HepG2 (cell line): ENCODE measurements at regions not wholly inside any gene's neighbourhood (a gene's known extent, or its start where the extent isn't known, plus 50 kb on each side); places are given as distances from the start of the nearest gene placed in this dataset.

Experiments
- ATAC-seq: fragments of 200-7000 bp; cut with Tn5 transposase; 3 replicates; pipeline ENCODE4 v1.9.1; 2020; ENCODE audit warnings: mild to moderate bottlenecking, moderate library complexity
- BruUV-seq: library from RNA; stranded (reverse); fragments of 400-500 nt; replicated peaks from 2 replicates; lab custom pipeline; 2021; lab: Mats Ljungman, UMichigan
- CTCF ChIA-PET: fragments of 300-600 bp; formaldehyde crosslinking; extraction: SDS; loops from one replicate; lab custom pipeline; 2021; ENCODE audit warnings: low total read pairs, inconsistent platforms, low intra/inter-chr PET ratio; lab: Yijun Ruan, JAX
- POLR2A ChIA-PET: fragments of 350-600 bp; sonication (Branson Sonifier 250); formaldehyde crosslinking; loops from one replicate; lab custom pipeline; 2020; ENCODE audit warnings: antibody characterized with exemption, inconsistent platforms; lab: Yijun Ruan, JAX
- DNase-seq: peaks from one replicate; pipeline ENCODE4 v3.0.0-alpha.2; 2015; ENCODE audit warnings: low spot score
- FAIRE-seq: peaks from 3 replicates; lab custom pipeline; 2011; peaks lifted over from hg19 to GRCh38; lab: Jason Lieb, UNC
- H2AFZ ChIP-seq: one replicate; pipeline ENCODE4 v1.6.1; 2011; ENCODE audit warnings: low read length, inconsistent platforms
- H3K27ac ChIP-seq: fragments of 300-600 bp; 3 replicates; pipeline ENCODE4 v1.8.0; 2011; ENCODE audit warnings: mixed run types, mild to moderate bottlenecking, mixed read lengths, low read length, inconsistent platforms; ENCODE audit not compliant: insufficient read depth; ENCODE audit errors: extremely low read length
- H3K27me3 ChIP-seq, 2 experiments: fragments of 200-600 bp in 1 of 2; 2 replicates in 1 of 2; 3 replicates in 1 of 2; pipeline versions ENCODE4 v1.6.0 to v1.8.0; 2011; ENCODE audit warnings: low read length in 2 of 2, mild to moderate bottlenecking in 2 of 2, moderate library complexity in 2 of 2, inconsistent platforms in 1 of 2; ENCODE audit not compliant: insufficient read depth in 2 of 2, control insufficient read depth in 1 of 2
- H3K36me3 ChIP-seq, 2 experiments: fragments of 200-600 bp in 1 of 2; replicated peaks in 1 of 2; 2 replicates in 1 of 2; 3 replicates in 1 of 2; pipeline versions ENCODE4 v1.5.1 to v1.8.0; 2011; ENCODE audit warnings: low read length in 2 of 2, inconsistent platforms in 1 of 2; ENCODE audit not compliant: insufficient read depth in 2 of 2, control insufficient read depth in 1 of 2
- H3K4me1 ChIP-seq: 2 replicates; pipeline ENCODE4 v1.5.1; 2012; ENCODE audit warnings: low read length, inconsistent platforms; ENCODE audit not compliant: insufficient read depth
- H3K4me2 ChIP-seq: 2 replicates; pipeline ENCODE4 v1.6.0; 2011; ENCODE audit warnings: low read depth, low read length, inconsistent platforms
- H3K4me3 ChIP-seq, 3 experiments: fragments of 200-600 bp in 1 of 3; sonication (generic), shearing (Covaris generic) in 1 of 3; replicated peaks in 1 of 3; 2 replicates each; pipeline ENCODE4 v1.5.1; 2011 to 2016; ENCODE audit warnings: low read length in 3 of 3, inconsistent platforms in 2 of 3, low read depth in 2 of 3, mild to moderate bottlenecking in 2 of 3, control low read depth in 1 of 3, mixed read lengths in 1 of 3; ENCODE audit not compliant: insufficient read depth in 1 of 3
- H3K79me2 ChIP-seq: one replicate; pipeline ENCODE4 v1.6.1; 2011; ENCODE audit warnings: low read length, inconsistent platforms; ENCODE audit not compliant: insufficient read depth
- H3K9ac ChIP-seq: 2 replicates; pipeline ENCODE4 v1.6.0; 2011; ENCODE audit warnings: mild to moderate bottlenecking, low read depth, low read length, inconsistent platforms; ENCODE audit not compliant: insufficient read depth
- H3K9me3 ChIP-seq: 2 replicates; pipeline ENCODE4 v1.5.1; 2012; ENCODE audit warnings: mild to moderate bottlenecking, low read length
- H4K20me1 ChIP-seq: 2 replicates; pipeline ENCODE4 v1.6.0; 2011; ENCODE audit warnings: inconsistent platforms, mild to moderate bottlenecking, low read length, moderate library complexity; ENCODE audit not compliant: insufficient read depth
- CBX5 ChIP-seq: sonication (generic); formaldehyde crosslinking; IDR thresholded peaks from 2 replicates; pipeline ENCODE4 v1.4.0; 2020; ENCODE audit warnings: missing genetic modification reagents, borderline replicate concordance
- NCOA5 ChIP-seq: sonication (generic); formaldehyde crosslinking; IDR thresholded peaks from 2 replicates; pipeline ENCODE4 v1.4.0; 2020; ENCODE audit warnings: missing genetic modification reagents
- PPARG ChIP-seq: conservative IDR thresholded peaks from 2 replicates; pipeline ENCODE4 v1.6.1; 2016; ENCODE audit warnings: missing biosample characterization, missing genetic modification reagents
- RXRB ChIP-seq: IDR thresholded peaks from 2 replicates; pipeline ENCODE4 v1.6.1; 2016; ENCODE audit warnings: borderline replicate concordance, missing genetic modification reagents, missing compliant biosample characterization
- STAT5B ChIP-seq: sonication (generic); formaldehyde crosslinking; IDR thresholded peaks from 2 replicates; pipeline ENCODE4 v1.4.0; 2020; ENCODE audit warnings: missing genetic modification reagents
- TRIM24 ChIP-seq: sonication (generic); formaldehyde crosslinking; IDR thresholded peaks from 2 replicates; pipeline ENCODE4 v1.8.0; 2022; ENCODE audit warnings: mild to moderate bottlenecking, missing genetic modification reagents
- YEATS4 ChIP-seq: sonication (generic); formaldehyde crosslinking; IDR thresholded peaks from 2 replicates; pipeline ENCODE4 v1.4.0; 2020; ENCODE audit warnings: missing genetic modification reagents, borderline replicate concordance
- ZNF17 ChIP-seq: sonication (generic); formaldehyde crosslinking; IDR thresholded peaks from 2 replicates; pipeline ENCODE4 v1.5.0; 2020; ENCODE audit warnings: mild to moderate bottlenecking, missing genetic modification reagents
- ZNF577 ChIP-seq: sonication (generic); formaldehyde crosslinking; IDR thresholded peaks from 2 replicates; pipeline ENCODE4 v1.4.0; 2020; ENCODE audit warnings: mild to moderate bottlenecking, low read depth, missing genetic modification reagents, borderline replicate concordance
- ZNF607 ChIP-seq: sonication (generic); formaldehyde crosslinking; IDR thresholded peaks from 2 replicates; pipeline ENCODE4 v1.5.1; 2020; ENCODE audit warnings: missing genetic modification reagents, mild to moderate bottlenecking, borderline replicate concordance
- WGBS: methylation state at CpG from one replicate; pipeline ENCODE4 v1.1.6; 2017; ENCODE audit warnings: low lambda C conversion rate; 5-methylcytosine and 5-hydroxymethylcytosine counted together
- in situ Hi-C: cut with HindIII; loops from 2 replicates; pipeline ENCODE4 v1.10.0; 2017; ENCODE audit warnings: low pct_unique_long_range_greater_than_20kb; ENCODE audit not compliant: extremely low pct_ligation_motif_present
- intact Hi-C: fragments of 100-400 bp; cut with micrococcal nuclease; formaldehyde crosslinking; loops from one replicate; pipeline ENCODE4 v1.10.0; 2022; ENCODE audit not compliant: unreplicated experiment
- TF ChIP-seq, protein P1 (sequence below), 2 experiments: fragments of 450-650 bp in 1 of 2; sonication (generic) in 1 of 2; formaldehyde crosslinking in 1 of 2; IDR thresholded peaks; 2 replicates each; pipeline versions ENCODE4 v1.6.1 to v1.8.0; 2016 to 2022; ENCODE audit warnings: antibody characterized with exemption in 1 of 2, mild to moderate bottlenecking in 1 of 2, missing genetic modification reagents in 1 of 2
- TF ChIP-seq, protein P2 (sequence below): sonication (generic); formaldehyde crosslinking; IDR thresholded peaks from 2 replicates; pipeline ENCODE4 v1.9.0; 2022; ENCODE audit warnings: low read depth, missing genetic modification reagents

DNA sequence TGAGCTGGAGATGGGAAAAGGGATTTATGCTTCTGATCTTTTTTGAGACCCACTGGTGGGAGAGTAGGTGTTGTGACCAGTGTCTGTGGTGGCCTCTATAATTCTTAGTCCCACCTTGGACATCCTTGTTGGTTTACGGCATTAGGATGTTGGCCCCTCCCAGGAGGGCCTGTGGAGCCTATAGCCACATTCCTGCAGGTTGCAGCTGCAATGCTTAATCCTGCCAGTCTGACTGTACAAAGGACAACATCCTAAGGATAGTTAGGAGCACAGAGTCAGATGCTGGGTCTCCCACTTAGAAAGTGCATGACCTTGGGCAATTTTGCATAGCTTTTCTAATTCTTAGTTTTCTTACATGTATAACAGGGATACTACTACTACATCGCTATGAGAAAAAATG is 150.9 kb upstream of the SLC38A2 start (continued):
- TF ChIP-seq YEATS4 (CRISPR knock-in tag) = 0 out of 2 replicates have a peak, but pooled peaks have one; percentile 17
- TF ChIP-seq, protein P1, sequence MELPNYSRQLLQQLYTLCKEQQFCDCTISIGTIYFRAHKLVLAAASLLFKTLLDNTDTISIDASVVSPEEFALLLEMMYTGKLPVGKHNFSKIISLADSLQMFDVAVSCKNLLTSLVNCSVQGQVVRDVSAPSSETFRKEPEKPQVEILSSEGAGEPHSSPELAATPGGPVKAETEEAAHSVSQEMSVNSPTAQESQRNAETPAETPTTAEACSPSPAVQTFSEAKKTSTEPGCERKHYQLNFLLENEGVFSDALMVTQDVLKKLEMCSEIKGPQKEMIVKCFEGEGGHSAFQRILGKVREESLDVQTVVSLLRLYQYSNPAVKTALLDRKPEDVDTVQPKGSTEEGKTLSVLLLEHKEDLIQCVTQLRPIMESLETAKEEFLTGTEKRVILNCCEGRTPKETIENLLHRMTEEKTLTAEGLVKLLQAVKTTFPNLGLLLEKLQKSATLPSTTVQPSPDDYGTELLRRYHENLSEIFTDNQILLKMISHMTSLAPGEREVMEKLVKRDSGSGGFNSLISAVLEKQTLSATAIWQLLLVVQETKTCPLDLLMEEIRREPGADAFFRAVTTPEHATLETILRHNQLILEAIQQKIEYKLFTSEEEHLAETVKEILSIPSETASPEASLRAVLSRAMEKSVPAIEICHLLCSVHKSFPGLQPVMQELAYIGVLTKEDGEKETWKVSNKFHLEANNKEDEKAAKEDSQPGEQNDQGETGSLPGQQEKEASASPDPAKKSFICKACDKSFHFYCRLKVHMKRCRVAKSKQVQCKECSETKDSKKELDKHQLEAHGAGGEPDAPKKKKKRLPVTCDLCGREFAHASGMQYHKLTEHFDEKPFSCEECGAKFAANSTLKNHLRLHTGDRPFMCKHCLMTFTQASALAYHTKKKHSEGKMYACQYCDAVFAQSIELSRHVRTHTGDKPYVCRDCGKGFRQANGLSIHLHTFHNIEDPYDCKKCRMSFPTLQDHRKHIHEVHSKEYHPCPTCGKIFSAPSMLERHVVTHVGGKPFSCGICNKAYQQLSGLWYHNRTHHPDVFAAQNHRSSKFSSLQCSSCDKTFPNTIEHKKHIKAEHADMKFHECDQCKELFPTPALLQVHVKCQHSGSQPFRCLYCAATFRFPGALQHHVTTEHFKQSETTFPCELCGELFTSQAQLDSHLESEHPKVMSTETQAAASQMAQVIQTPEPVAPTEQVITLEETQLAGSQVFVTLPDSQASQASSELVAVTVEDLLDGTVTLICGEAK (IDR thresholded peaks at IDR 0.05) = no peak
- TF ChIP-seq, protein P1 (CRISPR knock-in tag; IDR thresholded peaks at IDR 0.05) = 0 out of 2 replicates have a peak, but pooled peaks have one; percentile 6
- no peak for TF ChIP-seq PPARG (CRISPR knock-in tag)

DNA sequence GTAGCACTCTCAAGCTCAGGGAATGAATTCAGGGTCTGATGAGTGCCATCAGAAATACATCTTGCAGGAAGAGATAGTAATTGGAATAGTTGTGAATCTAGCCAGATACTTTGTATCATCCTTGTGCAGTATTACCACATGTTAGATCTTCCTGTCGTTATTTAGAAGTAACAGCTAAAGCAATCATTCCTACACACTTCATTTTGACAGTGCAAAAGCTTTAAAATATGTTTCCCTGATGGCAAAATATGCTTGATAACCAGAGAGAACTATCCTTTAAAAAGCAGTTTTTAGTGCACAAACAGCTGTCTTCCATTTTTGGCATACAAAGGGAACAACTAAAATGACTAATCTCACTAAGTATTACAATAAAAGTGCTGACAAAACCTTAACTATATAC is 149.5 kb upstream of the SLC38A2 start:
- ChIA-PET POLR2A (no interaction called here), CTCF (no interaction called here)
- 86% methylated on average over 1 of the region's 1 CpG for WGBS
- no peaks in the 10 kb centered on the region for H3K9me3 ChIP-seq
- DNase-seq (no peak), ATAC-seq (no peak), FAIRE-seq (no peak)
- peaks cover 4% of the 10 kb centered on the region for H3K79me2 ChIP-seq
- no TSS peak for BruUV-seq
- intact Hi-C loops = no loop called here
- H3K4me3 ChIP-seq = no peak overlapping the region
- TF ChIP-seq TRIM24 (CRISPR knock-in tag) (no peak), NCOA5 (CRISPR knock-in tag) (no peak), CBX5 (CRISPR knock-in tag) (no peak), STAT5B (no peak), ZNF607 (CRISPR knock-in tag) (no peak), RXRB (CRISPR knock-in tag) (no peak), ZNF577 (CRISPR knock-in tag) (no peak), ZNF17 (CRISPR knock-in tag) (no peak)
- TF ChIP-seq, protein P2, sequence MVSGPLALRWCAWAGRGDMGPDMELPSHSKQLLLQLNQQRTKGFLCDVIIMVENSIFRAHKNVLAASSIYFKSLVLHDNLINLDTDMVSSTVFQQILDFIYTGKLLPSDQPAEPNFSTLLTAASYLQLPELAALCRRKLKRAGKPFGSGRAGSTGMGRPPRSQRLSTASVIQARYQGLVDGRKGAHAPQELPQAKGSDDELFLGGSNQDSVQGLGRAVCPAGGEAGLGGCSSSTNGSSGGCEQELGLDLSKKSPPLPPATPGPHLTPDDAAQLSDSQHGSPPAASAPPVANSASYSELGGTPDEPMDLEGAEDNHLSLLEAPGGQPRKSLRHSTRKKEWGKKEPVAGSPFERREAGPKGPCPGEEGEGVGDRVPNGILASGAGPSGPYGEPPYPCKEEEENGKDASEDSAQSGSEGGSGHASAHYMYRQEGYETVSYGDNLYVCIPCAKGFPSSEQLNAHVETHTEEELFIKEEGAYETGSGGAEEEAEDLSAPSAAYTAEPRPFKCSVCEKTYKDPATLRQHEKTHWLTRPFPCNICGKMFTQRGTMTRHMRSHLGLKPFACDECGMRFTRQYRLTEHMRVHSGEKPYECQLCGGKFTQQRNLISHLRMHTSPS (CRISPR knock-in tag) = no peak
- in situ Hi-C loops = loop anchor here (10.0 kb wide), 1 partner anchor 143 kb away; no protein-coding TSS in a partner anchor
- no peak overlapping the region for H3K27ac ChIP-seq
- peaks cover 85% of the 10 kb centered on the region for H3K4me1 ChIP-seq
- H3K36me3 ChIP-seq = no peaks in the 10 kb centered on the region
- no peak overlapping the region for H2AFZ ChIP-seq
- H4K20me1 ChIP-seq = no peaks in the 10 kb centered on the region
- no peak overlapping the region for H3K9ac ChIP-seq
- no peaks in the 10 kb centered on the region for H3K27me3 ChIP-seq
- H3K4me2 ChIP-seq = peak overlapping the region; percentile 1; the same call in 1 of the 2 replicates
